ENCODE measurements at regions not wholly inside any gene's neighbourhood (a gene's known extent, or its start where the extent isn't known, plus 50 kb on each side); places are given as distances from the start of the nearest gene placed in this dataset.

- TF ChIP-seq, protein P1, sequence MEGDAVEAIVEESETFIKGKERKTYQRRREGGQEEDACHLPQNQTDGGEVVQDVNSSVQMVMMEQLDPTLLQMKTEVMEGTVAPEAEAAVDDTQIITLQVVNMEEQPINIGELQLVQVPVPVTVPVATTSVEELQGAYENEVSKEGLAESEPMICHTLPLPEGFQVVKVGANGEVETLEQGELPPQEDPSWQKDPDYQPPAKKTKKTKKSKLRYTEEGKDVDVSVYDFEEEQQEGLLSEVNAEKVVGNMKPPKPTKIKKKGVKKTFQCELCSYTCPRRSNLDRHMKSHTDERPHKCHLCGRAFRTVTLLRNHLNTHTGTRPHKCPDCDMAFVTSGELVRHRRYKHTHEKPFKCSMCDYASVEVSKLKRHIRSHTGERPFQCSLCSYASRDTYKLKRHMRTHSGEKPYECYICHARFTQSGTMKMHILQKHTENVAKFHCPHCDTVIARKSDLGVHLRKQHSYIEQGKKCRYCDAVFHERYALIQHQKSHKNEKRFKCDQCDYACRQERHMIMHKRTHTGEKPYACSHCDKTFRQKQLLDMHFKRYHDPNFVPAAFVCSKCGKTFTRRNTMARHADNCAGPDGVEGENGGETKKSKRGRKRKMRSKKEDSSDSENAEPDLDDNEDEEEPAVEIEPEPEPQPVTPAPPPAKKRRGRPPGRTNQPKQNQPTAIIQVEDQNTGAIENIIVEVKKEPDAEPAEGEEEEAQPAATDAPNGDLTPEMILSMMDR (optimal IDR thresholded peaks at IDR 0.05 in 1 of 3, IDR thresholded peaks at IDR 0.05 in 1 of 3, conservative IDR thresholded peaks at IDR 0.05 in 1 of 3; ENCODE audit: extremely low read depth in 1 of 3, insufficient read depth in 2 of 3, low read length in 3 of 3), result no peak
- no peak for TF ChIP-seq EZH2 (IDR thresholded peaks at IDR 0.05; ENCODE audit: low read length)
These were observed 1762.6 kb downstream of the RPA4 start for GRCh38 chrX:98646351-98646750.

All from keratinocyte (primary cell).